ENCODE measurements at regions not wholly inside any gene's neighbourhood (a gene's known extent, or its start where the extent isn't known, plus 50 kb on each side); places are given as distances from the start of the nearest gene placed in this dataset.

DNA sequence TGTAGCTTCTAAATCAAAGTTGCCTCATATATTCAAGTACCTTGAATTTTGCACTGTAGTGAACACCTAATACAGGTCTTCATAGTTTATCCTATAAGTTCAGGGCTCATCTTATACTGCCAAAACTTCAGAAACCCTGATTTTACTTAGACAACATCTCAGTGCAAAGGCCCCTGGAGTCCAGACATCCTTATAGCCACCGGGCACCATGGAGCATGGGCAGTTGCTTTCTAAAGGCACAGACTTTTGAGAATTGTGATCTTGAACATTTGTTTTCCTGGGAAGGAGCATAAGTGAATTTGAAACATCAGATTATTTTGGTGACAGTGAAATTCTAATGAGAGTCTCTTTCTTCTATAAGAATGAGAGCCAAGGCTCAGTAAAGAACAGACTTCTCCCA, 292.3 kb downstream of the CYRIA start:
- CTCF ChIA-PET = no interaction called here
- no peaks in the 10 kb centered on the region for H3K4me1 ChIP-seq (ENCODE audit: control insufficient read depth, insufficient read depth, low read length)
- H3K27ac ChIP-seq (ENCODE audit: insufficient read depth, low read length) = no peak overlapping the region
- no TSS peak for BruUV-seq (replicated peaks)
- DNase-seq (no peak), ATAC-seq (ENCODE audit: low read depth) (no peak)
- no peak overlapping the region for H2AK9ac ChIP-seq (replicated peaks; ENCODE audit: low read depth, low read length, poor library complexity)
- intact Hi-C loops (cut with micrococcal nuclease) = no loop called here
- H3K4ac ChIP-seq (ENCODE audit: low read depth, low read length) = no peak overlapping the region
- POLR2A ChIA-PET (ENCODE audit: unreplicated experiment) = no interaction called here
- no peak overlapping the region for H3K9ac ChIP-seq (ENCODE audit: low read depth, low read length)
- no CpG with 5 or more reads among the region's 1 CpG for WGBS, 2 experiments (ENCODE audit: extremely low coverage in 2 of 2, insufficient read length in 1 of 2)
- H3K56ac ChIP-seq (ENCODE audit: extremely low read depth, insufficient read depth, low read length) = no peak overlapping the region
- H4K91ac ChIP-seq (ENCODE audit: insufficient read depth, low read depth, low read length) = no peak overlapping the region
- no peaks in the 10 kb centered on the region for H3K9me1 ChIP-seq (ENCODE audit: insufficient read depth, low read length)
- H4K8ac ChIP-seq (ENCODE audit: low read depth in 2 of 2, low read length in 2 of 2) = no peak overlapping the region
- dilution Hi-C loops (cut with HindIII; ENCODE audit: low sequenced_read_pairs, unreplicated experiment) = no loop called here
- no peak overlapping the region for H4K5ac ChIP-seq (ENCODE audit: low read depth, low read length)
- no peak overlapping the region for H2BK5ac ChIP-seq (ENCODE audit: low read depth, low read length, poor library complexity, severe bottlenecking)
- H4K20me1 ChIP-seq (ENCODE audit: insufficient read depth, low read length) = no peaks in the 10 kb centered on the region
- no peak overlapping the region for H3K4me2 ChIP-seq (ENCODE audit: low read depth, low read length)
- H3K14ac ChIP-seq (replicated peaks; ENCODE audit: low read depth, low read length) = no peak overlapping the region
- TF ChIP-seq, protein P1, sequence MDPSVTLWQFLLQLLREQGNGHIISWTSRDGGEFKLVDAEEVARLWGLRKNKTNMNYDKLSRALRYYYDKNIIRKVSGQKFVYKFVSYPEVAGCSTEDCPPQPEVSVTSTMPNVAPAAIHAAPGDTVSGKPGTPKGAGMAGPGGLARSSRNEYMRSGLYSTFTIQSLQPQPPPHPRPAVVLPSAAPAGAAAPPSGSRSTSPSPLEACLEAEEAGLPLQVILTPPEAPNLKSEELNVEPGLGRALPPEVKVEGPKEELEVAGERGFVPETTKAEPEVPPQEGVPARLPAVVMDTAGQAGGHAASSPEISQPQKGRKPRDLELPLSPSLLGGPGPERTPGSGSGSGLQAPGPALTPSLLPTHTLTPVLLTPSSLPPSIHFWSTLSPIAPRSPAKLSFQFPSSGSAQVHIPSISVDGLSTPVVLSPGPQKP (IDR thresholded peaks at IDR 0.05; ENCODE audit: borderline replicate concordance, low read depth, low read length) = no peak
- TF ChIP-seq RAD21 (IDR thresholded peaks at IDR 0.05; ENCODE audit: low read length) (no peak), MAFK (IDR thresholded peaks at IDR 0.05; ENCODE audit: low read depth, low read length) (no peak), NFE2L2 (IDR thresholded peaks at IDR 0.05; ENCODE audit: low read depth, low read length) (no peak), POLR2A (IDR thresholded peaks at IDR 0.05; ENCODE audit: low read depth, low read length) (no peak), RFX5 (IDR thresholded peaks at IDR 0.05; ENCODE audit: low read depth, low read length) (no peak), CEBPB (IDR thresholded peaks at IDR 0.05; ENCODE audit: low read depth, low read length) (no peak)
- TF ChIP-seq, protein P2, sequence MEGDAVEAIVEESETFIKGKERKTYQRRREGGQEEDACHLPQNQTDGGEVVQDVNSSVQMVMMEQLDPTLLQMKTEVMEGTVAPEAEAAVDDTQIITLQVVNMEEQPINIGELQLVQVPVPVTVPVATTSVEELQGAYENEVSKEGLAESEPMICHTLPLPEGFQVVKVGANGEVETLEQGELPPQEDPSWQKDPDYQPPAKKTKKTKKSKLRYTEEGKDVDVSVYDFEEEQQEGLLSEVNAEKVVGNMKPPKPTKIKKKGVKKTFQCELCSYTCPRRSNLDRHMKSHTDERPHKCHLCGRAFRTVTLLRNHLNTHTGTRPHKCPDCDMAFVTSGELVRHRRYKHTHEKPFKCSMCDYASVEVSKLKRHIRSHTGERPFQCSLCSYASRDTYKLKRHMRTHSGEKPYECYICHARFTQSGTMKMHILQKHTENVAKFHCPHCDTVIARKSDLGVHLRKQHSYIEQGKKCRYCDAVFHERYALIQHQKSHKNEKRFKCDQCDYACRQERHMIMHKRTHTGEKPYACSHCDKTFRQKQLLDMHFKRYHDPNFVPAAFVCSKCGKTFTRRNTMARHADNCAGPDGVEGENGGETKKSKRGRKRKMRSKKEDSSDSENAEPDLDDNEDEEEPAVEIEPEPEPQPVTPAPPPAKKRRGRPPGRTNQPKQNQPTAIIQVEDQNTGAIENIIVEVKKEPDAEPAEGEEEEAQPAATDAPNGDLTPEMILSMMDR (conservative IDR thresholded peaks at IDR 0.05; ENCODE audit: low read depth, low read length) = no peak
- in situ Hi-C loops (cut with MboI; ENCODE audit: low sequenced_read_pairs) = no loop called here
- H3K18ac ChIP-seq (ENCODE audit: low read depth, low read length) = no peak overlapping the region
- H2BK15ac ChIP-seq (ENCODE audit: low read depth, low read length) = no peak overlapping the region
- H3K36me3 ChIP-seq (ENCODE audit: control insufficient read depth, insufficient read depth, low read length) = no peaks in the 10 kb centered on the region
- no peaks in the 10 kb centered on the region for H3K27me3 ChIP-seq (ENCODE audit: control insufficient read depth, insufficient read depth, low read length)
- H2BK120ac ChIP-seq (ENCODE audit: low read depth, low read length) = no peak overlapping the region
- H2AFZ ChIP-seq (replicated peaks; ENCODE audit: low read length, poor library complexity) = no peak overlapping the region
- H2BK20ac ChIP-seq (ENCODE audit: low read depth, low read length) = no peak overlapping the region
- H3K79me1 ChIP-seq (ENCODE audit: low read depth in 1 of 2, low read length in 2 of 2) = no peaks in the 10 kb centered on the region
- no peak overlapping the region for H2AK5ac ChIP-seq (ENCODE audit: low read depth, low read length)
- H3K4me3 ChIP-seq (ENCODE audit: insufficient read depth, low read depth, low read length) = no peak overlapping the region
- H3K23ac ChIP-seq (ENCODE audit: low read depth, low read length) = no peak overlapping the region
- peaks cover 11% of the 10 kb centered on the region for H3K9me3 ChIP-seq (ENCODE audit: control insufficient read depth, insufficient read depth, low read length)

Data from IMR-90 (cell line).